BLaER1 (cell line): ENCODE measurements at regions not wholly inside any gene's neighbourhood (a gene's known extent, or its start where the extent isn't known, plus 50 kb on each side); places are given as distances from the start of the nearest gene placed in this dataset.

Experiments used
- H3K27ac ChIP-seq: shearing (Covaris generic); formaldehyde crosslinking; 2 replicates; pipeline ENCODE4 v1.8.1; 2022
- H3K27me3 ChIP-seq: shearing (Covaris generic); formaldehyde crosslinking; 2 replicates; pipeline ENCODE4 v1.8.1; 2022
- H3K36me3 ChIP-seq: shearing (Covaris generic); formaldehyde crosslinking; 2 replicates; pipeline ENCODE4 v1.8.1; 2022
- H3K4me1 ChIP-seq: shearing (Covaris generic); formaldehyde crosslinking; 2 replicates; pipeline ENCODE4 v1.8.1; 2022
- H3K4me2 ChIP-seq: shearing (Covaris generic); formaldehyde crosslinking; 2 replicates; pipeline ENCODE4 v1.8.1; 2022
- H3K4me3 ChIP-seq: shearing (Covaris generic); formaldehyde crosslinking; 2 replicates; pipeline ENCODE4 v1.8.1; 2022
- H3K9ac ChIP-seq: shearing (Covaris generic); formaldehyde crosslinking; 2 replicates; pipeline ENCODE4 v1.8.1; 2022
- H3K9me3 ChIP-seq: shearing (Covaris generic); formaldehyde crosslinking; 2 replicates; pipeline ENCODE4 v1.8.1; 2022
- H4K20me1 ChIP-seq: shearing (Covaris generic); formaldehyde crosslinking; 2 replicates; pipeline ENCODE4 v1.8.1; 2022
- Cebpa-rat ChIP-seq: shearing (Covaris generic); IDR thresholded peaks from 2 replicates; pipeline ENCODE4 v1.8.1; 2022

- Histone ChIP-seq H3K36me3 (no peaks in the 10 kb centered on the region), H3K4me1 (no peaks in the 10 kb centered on the region), H3K27ac (no peak overlapping the region), H3K9me3 (peaks cover 32% of the 10 kb centered on the region), H3K4me2 (no peak overlapping the region), H3K4me3 (no peak overlapping the region), H3K27me3 (no peaks in the 10 kb centered on the region), H3K9ac (no peak overlapping the region), H4K20me1 (no peaks in the 10 kb centered on the region)
- TF ChIP-seq Cebpa-rat, result no peak
Measured at GRCh38 chr10:5268743-5269142, 72.1 kb downstream of the AKR1C4 start.

DNA sequence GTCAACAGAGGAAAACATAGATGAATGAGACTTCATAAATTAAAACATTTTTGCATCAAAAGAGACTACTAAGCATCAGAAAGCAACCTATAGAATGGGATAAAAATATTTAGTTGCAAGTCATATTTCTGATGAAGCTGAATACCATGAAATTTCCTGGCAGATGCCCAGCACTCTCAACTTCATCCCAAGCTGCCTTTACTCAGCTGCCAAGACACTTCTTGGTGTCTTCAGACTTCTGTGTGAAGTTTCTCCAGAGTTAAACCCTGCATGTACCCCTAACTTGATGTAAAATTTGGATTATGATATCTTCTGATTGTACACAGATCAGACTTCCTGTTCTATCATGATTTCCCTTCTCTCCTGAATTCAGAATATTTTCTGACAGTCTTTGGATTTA, 73.2 kb downstream of the AKR1C4 start:
- Histone ChIP-seq H3K9me3 (peaks cover 22% of the 10 kb centered on the region), H3K4me3 (no peak overlapping the region), H4K20me1 (no peaks in the 10 kb centered on the region), H3K4me1 (no peaks in the 10 kb centered on the region), H3K27ac (no peak overlapping the region), H3K4me2 (no peak overlapping the region), H3K9ac (no peak overlapping the region), H3K36me3 (no peaks in the 10 kb centered on the region), H3K27me3 (no peaks in the 10 kb centered on the region)
- no peak for TF ChIP-seq Cebpa-rat

GRCh38 chr10:5271526-5271925, 74.9 kb downstream of the AKR1C4 start:
- no peaks in the 10 kb centered on the region for H3K27me3 ChIP-seq
- no peak overlapping the region for H3K9ac ChIP-seq
- peaks cover 7% of the 10 kb centered on the region; the same call in 1 of the 2 replicates for H3K9me3 ChIP-seq
- H3K4me1 ChIP-seq, result no peaks in the 10 kb centered on the region
- H3K27ac ChIP-seq, result no peak overlapping the region
- no peak overlapping the region for H3K4me2 ChIP-seq
- no peaks in the 10 kb centered on the region for H4K20me1 ChIP-seq
- no peaks in the 10 kb centered on the region for H3K36me3 ChIP-seq
- H3K4me3 ChIP-seq, result no peak overlapping the region
- TF ChIP-seq Cebpa-rat, result no peak

DNA sequence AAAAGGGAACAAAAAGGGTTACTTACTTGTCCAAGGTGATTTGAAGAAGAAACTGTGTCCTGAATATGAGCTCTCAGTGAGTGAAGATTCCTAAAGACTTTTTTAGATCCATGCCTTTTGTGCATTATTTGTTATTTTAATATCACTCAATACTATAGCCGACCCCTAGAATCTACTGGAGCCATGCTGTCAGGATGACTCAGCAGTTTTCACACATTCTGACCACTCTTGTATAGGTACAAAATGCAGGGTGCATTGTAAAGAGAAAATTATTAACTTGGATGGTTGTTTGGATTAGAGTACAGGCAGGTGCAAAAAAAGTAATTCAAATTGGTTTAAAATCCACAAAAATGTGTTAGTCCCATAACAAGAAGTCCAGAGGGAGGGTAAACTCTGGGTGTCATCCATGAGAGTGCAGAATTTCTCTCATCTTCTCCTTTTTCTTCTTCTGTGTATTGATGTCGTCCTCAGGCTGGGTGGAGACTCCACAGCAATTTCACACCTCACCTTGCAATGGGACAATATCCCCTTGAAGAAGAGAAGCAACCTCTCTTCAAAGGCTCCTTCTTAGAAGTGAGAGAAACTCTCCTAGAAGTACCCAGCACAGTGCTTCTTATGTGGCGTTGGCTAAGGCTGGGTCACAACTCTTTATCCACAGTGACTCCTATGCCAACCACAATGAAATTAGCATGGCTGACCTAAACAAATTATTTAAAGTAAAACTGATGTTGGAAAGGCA, 75.6 kb downstream of the AKR1C4 start:
- Histone ChIP-seq H3K9ac (no peak overlapping the region), H4K20me1 (no peaks in the 10 kb centered on the region), H3K27me3 (no peaks in the 10 kb centered on the region), H3K36me3 (no peaks in the 10 kb centered on the region), H3K4me1 (no peaks in the 10 kb centered on the region), H3K4me2 (no peak overlapping the region), H3K4me3 (no peak overlapping the region), H3K9me3 (0 out of 2 replicates have a peak, but pooled peaks cover under 1% of the 10 kb centered on the region), H3K27ac (no peak overlapping the region)
- no peak for TF ChIP-seq Cebpa-rat

- H3K4me1 ChIP-seq, result no peaks in the 10 kb centered on the region
- no peaks in the 10 kb centered on the region for H3K9me3 ChIP-seq
- H3K27me3 ChIP-seq, result no peaks in the 10 kb centered on the region
- H3K27ac ChIP-seq, result no peak overlapping the region
- no peaks in the 10 kb centered on the region for H4K20me1 ChIP-seq
- no peak overlapping the region for H3K9ac ChIP-seq
- H3K36me3 ChIP-seq, result no peaks in the 10 kb centered on the region
- no peak for TF ChIP-seq Cebpa-rat
- H3K4me2 ChIP-seq, result no peak overlapping the region
- H3K4me3 ChIP-seq, result no peak overlapping the region
Measured at GRCh38 chr10:5274795-5275194, 78.2 kb downstream of the AKR1C4 start.

DNA sequence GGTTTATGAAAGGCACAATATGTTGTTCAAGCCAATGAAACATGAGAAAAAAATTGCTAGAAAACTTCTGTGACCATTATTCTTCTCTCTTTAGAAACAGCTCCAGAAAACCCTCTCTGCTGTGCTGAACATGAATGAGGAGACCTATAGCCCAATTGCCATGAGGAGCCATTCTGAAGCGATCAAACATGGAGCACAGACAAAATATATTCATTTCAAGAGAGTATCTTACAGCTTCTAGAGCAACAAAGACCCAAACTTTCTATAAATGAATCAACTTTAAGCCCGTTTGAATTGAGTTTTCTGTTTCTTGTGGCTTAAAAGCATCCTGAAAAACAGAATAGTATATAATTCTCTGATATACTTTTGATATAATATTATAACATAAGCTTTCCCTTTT, 83.4 kb upstream of the UCN3 start:
- Histone ChIP-seq H3K9ac (no peak overlapping the region), H3K4me1 (no peaks in the 10 kb centered on the region; the same call in 1 of the 2 replicates), H3K36me3 (no peaks in the 10 kb centered on the region), H3K27me3 (no peaks in the 10 kb centered on the region), H3K4me2 (no peak overlapping the region), H3K9me3 (no peaks in the 10 kb centered on the region), H3K27ac (no peak overlapping the region), H3K4me3 (no peak overlapping the region), H4K20me1 (no peaks in the 10 kb centered on the region)
- TF ChIP-seq Cebpa-rat, result no peak

DNA sequence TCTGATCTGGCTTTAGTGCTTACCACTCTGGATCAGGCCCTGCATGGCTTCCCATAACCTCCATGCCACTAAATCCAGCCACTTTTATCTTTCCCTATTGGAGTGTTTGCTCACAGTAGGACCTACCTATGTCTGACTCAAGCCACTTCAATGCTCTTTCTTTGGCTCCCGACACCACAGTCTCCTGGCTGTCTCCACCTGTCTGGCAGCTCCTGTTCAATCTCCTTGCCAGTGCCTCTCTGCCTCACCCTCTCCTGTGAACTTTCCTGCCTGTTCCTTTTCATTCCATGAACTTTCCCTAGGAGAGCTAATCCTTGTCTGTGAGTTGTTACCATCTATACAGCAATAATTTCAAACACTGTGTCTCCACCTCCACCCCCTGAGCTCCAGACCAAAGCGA, 82.6 kb upstream of the UCN3 start:
- H3K36me3 ChIP-seq, result no peaks in the 10 kb centered on the region
- no peaks in the 10 kb centered on the region for H3K9me3 ChIP-seq
- no peaks in the 10 kb centered on the region; the same call in 1 of the 2 replicates for H3K4me1 ChIP-seq
- H4K20me1 ChIP-seq, result no peaks in the 10 kb centered on the region
- no peak overlapping the region for H3K4me3 ChIP-seq
- H3K4me2 ChIP-seq, result no peak overlapping the region
- H3K27ac ChIP-seq, result no peak overlapping the region
- no peak for TF ChIP-seq Cebpa-rat
- no peak overlapping the region for H3K9ac ChIP-seq
- no peaks in the 10 kb centered on the region for H3K27me3 ChIP-seq

GRCh38 chr10:5283305-5284158, 81.2 kb upstream of the UCN3 start:
- no peak overlapping the region for H3K4me2 ChIP-seq
- H3K4me3 ChIP-seq, result no peak overlapping the region
- no peaks in the 10 kb centered on the region for H3K9me3 ChIP-seq
- H3K4me1 ChIP-seq, result no peaks in the 10 kb centered on the region; the same call in 1 of the 2 replicates
- no peaks in the 10 kb centered on the region for H3K36me3 ChIP-seq
- H4K20me1 ChIP-seq, result no peaks in the 10 kb centered on the region
- H3K9ac ChIP-seq, result no peak overlapping the region
- H3K27ac ChIP-seq, result no peak overlapping the region
- TF ChIP-seq Cebpa-rat, result no peak
- no peaks in the 10 kb centered on the region for H3K27me3 ChIP-seq

DNA sequence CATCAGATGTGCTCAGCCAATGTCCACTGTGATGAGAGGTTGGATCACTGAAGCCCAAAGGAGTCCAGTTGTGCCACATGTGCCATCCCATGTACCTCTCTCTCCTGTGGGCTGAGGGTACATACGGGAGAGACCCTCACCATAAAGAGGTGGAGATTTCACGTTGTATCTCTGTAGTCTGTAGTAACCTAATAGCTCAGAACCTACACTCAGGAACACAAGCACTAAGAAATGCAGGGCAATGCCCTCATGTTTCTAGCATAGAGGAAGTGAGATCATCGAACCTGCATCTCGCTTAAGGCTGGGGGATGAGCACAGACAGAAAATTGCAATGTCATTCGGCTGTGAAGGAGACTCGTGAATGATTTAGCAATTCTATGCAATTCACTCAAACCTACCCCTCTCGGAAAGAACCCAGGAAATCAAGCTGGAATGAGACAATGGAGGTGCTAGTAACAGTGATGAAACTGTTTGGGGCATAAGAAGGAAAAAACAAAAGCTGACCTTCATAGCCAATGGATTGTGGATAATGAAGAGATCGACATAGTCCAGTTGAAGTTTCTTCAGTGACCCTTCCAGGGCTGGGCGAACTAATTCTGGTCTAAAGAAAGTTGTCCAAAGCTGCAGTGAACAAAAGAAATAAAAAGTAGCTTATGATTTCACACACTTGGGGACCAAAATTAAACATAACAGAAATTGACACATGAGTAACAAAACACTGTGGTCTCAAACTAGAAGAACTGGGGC, 80.3 kb upstream of the UCN3 start:
- H3K27ac ChIP-seq, result no peak overlapping the region
- no peak for TF ChIP-seq Cebpa-rat
- H4K20me1 ChIP-seq, result no peaks in the 10 kb centered on the region
- no peak overlapping the region for H3K4me3 ChIP-seq
- no peaks in the 10 kb centered on the region; the same call in 1 of the 2 replicates for H3K4me1 ChIP-seq
- no peaks in the 10 kb centered on the region for H3K36me3 ChIP-seq
- no peak overlapping the region for H3K9ac ChIP-seq
- H3K9me3 ChIP-seq, result no peaks in the 10 kb centered on the region; the same call in 1 of the 2 replicates
- no peak overlapping the region for H3K4me2 ChIP-seq
- no peaks in the 10 kb centered on the region for H3K27me3 ChIP-seq

DNA sequence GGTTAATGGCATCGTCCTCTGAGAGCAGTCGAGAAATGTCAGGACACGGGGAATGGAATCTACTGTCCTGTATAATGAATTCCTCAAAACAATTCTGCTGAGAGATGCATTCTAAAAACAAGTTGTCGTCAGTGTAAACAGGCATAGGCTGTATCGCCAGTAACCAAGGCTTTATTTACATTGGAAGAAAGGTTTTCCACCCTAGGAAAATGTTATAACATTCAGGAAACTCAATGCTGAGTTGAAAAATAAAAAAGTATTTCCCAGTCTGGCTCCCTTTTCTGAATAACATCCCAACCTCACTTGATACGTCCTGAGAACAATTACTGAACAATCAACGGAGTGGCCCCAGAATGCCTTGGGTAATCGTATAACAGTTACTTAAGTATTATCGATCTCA, 79.6 kb upstream of the UCN3 start:
- H3K9ac ChIP-seq, result no peak overlapping the region
- no peak for TF ChIP-seq Cebpa-rat

More for the DNA sequence above, 79.6 kb upstream of the UCN3 start:
- Histone ChIP-seq H3K9me3 (no peaks in the 10 kb centered on the region; the same call in 1 of the 2 replicates), H3K36me3 (no peaks in the 10 kb centered on the region), H3K4me3 (no peak overlapping the region), H3K27ac (no peak overlapping the region), H3K4me1 (no peaks in the 10 kb centered on the region; the same call in 1 of the 2 replicates), H4K20me1 (no peaks in the 10 kb centered on the region), H3K4me2 (no peak overlapping the region), H3K27me3 (no peaks in the 10 kb centered on the region)
